ENCODE measurements at regions not wholly inside any gene's neighbourhood (a gene's known extent, or its start where the extent isn't known, plus 50 kb on each side); places are given as distances from the start of the nearest gene placed in this dataset.

- DNase-seq: peak; percentile 63
- Mint-ChIP-seq H3K4me3 (no peak overlapping the region), H3K27ac (no peak overlapping the region), H3K36me3 (ENCODE audit: low read depth) (peaks cover 7% of the 10 kb centered on the region), H3K27me3 (ENCODE audit: insufficient read depth) (no peaks in the 10 kb centered on the region), H3K9me3 (peaks cover 13% of the 10 kb centered on the region), H3K4me1 (ENCODE audit: low read depth) (peaks cover 15% of the 10 kb centered on the region; the same call in 1 of the 2 replicates)
- no peak for TF ChIP-seq CTCF (IDR thresholded peaks at IDR 0.05)
Observed at GRCh38 chr13:64371045-64371444, 2859.1 kb downstream of the PCDH9 start.

- Mint-ChIP-seq H3K4me1 (ENCODE audit: low read depth) (peaks cover 15% of the 10 kb centered on the region; the same call in 1 of the 2 replicates), H3K9me3 (peaks cover 6% of the 10 kb centered on the region), H3K36me3 (ENCODE audit: low read depth) (peaks cover 4% of the 10 kb centered on the region), H3K27ac (no peak overlapping the region), H3K4me3 (no peak overlapping the region), H3K27me3 (ENCODE audit: insufficient read depth) (no peaks in the 10 kb centered on the region)
- peak; percentile 35 for DNase-seq
- no peak for TF ChIP-seq CTCF (IDR thresholded peaks at IDR 0.05)
Observed at GRCh38 chr13:64369121-64369520, 2861.0 kb downstream of the PCDH9 start.

DNA sequence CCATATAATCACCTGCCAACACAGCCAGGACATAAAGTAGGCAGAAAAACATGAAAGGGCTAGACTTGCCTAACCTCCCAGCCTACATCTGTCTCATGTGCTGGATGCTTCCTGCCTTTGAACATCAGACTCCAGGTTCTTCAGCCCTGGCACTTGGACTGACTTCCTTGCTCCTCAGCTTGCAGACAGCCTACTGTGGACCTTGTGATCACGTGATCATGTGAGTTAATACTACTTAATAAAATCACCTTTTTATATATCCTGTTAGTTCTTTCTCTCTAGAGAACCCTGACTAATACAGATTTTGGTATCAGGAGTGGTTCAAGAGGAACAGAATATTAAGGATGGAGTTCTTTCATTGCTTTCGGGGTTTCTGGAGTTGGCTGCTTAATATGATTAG, 2867.6 kb downstream of the PCDH9 start:
- no peak overlapping the region for H3K4me3 Mint-ChIP-seq
- DNase-seq: no peak
- H3K27me3 Mint-ChIP-seq (ENCODE audit: insufficient read depth): no peaks in the 10 kb centered on the region
- no peaks in the 10 kb centered on the region; the same call in 1 of the 2 replicates for H3K4me1 Mint-ChIP-seq (ENCODE audit: low read depth)
- H3K27ac Mint-ChIP-seq: no peak overlapping the region
- TF ChIP-seq CTCF (IDR thresholded peaks at IDR 0.05): no peak
- H3K36me3 Mint-ChIP-seq (ENCODE audit: low read depth): no peaks in the 10 kb centered on the region
- H3K9me3 Mint-ChIP-seq: peaks cover 8% of the 10 kb centered on the region

DNA sequence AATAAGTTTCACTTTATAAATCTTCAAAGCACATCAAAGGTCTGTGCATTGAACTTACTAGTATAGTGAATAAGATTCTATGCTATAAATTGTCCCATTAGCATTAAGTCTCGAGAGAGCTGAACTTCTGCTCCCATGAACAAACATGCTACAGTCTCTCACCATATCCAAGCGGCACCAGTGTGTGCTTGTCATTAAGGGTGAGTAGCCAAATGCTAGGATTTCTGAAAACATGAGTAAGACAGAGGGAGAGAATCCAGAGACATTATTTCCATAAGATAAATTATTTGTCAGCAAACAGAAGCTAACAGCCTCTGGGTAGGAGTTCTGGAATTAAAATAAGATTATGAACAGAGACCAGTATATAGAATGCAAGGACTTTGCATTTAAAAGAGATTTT, 2882.5 kb downstream of the PCDH9 start:
- H3K27ac Mint-ChIP-seq: no peak overlapping the region
- H3K4me3 Mint-ChIP-seq: no peak overlapping the region
- H3K4me1 Mint-ChIP-seq (ENCODE audit: low read depth): no peaks in the 10 kb centered on the region; the same call in 1 of the 2 replicates
- no peaks in the 10 kb centered on the region for H3K27me3 Mint-ChIP-seq (ENCODE audit: insufficient read depth)
- DNase-seq: peak; percentile 28
- peaks cover 9% of the 10 kb centered on the region for H3K9me3 Mint-ChIP-seq
- no peak for TF ChIP-seq CTCF (IDR thresholded peaks at IDR 0.05)
- H3K36me3 Mint-ChIP-seq (ENCODE audit: low read depth): no peaks in the 10 kb centered on the region

- H3K4me3 Mint-ChIP-seq: no peak overlapping the region
- DNase-seq: no peak
- no peaks in the 10 kb centered on the region for H3K27me3 Mint-ChIP-seq (ENCODE audit: insufficient read depth)
- no peaks in the 10 kb centered on the region for H3K36me3 Mint-ChIP-seq (ENCODE audit: low read depth)
- no peak overlapping the region for H3K27ac Mint-ChIP-seq
- no peaks in the 10 kb centered on the region for H3K4me1 Mint-ChIP-seq (ENCODE audit: low read depth)
- peaks cover 16% of the 10 kb centered on the region for H3K9me3 Mint-ChIP-seq
- TF ChIP-seq CTCF (IDR thresholded peaks at IDR 0.05): no peak
Observed at GRCh38 chr13:64339373-64340063, 2890.6 kb downstream of the PCDH9 start.
